ENCODE measurements at regions not wholly inside any gene's neighbourhood (a gene's known extent, or its start where the extent isn't known, plus 50 kb on each side); places are given as distances from the start of the nearest gene placed in this dataset.

GRCh38 chr20:39277185-39277584 is 315.0 kb downstream of the DHX35 start:
- DNase-seq: no peak

GRCh38 chr20:39270837-39271604 is 308.9 kb downstream of the DHX35 start:
- DNase-seq: no peak

GRCh38 chr20:39269493-39270217 is 307.5 kb downstream of the DHX35 start:
- DNase-seq: no peak

DNA sequence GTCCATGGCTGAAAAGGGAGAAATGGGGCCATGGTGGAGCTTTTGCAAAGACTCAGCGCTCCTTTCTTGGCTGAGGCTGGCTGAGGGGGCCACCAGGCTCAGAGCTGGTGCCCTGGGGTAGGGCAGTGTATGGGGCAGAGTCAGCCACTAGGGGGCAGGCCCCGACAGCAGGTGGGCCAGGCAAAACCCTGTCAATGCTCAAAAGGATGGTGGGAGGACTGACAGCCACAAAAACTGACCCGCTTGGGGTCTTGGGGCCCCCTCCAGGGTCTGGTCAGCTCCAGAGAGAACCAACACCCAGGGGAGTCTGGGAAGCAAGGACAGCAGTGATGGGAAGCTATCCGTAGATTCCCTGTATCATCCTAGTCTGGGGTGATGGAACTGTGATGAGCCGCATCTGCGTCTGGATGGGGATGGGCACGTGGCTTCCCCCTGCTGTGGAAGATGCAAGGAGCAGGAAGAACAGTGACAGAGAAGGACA is 306.9 kb downstream of the DHX35 start:
- DNase-seq: no peak

GRCh38 chr20:39268491-39268951 is 306.4 kb downstream of the DHX35 start:
- no peak for DNase-seq

- no peak for DNase-seq
Observed at GRCh38 chr20:39266989-39267388, 304.8 kb downstream of the DHX35 start.

GRCh38 chr20:39264506-39265172 is 302.5 kb downstream of the DHX35 start:
- peak; percentile 53 for DNase-seq

DNA sequence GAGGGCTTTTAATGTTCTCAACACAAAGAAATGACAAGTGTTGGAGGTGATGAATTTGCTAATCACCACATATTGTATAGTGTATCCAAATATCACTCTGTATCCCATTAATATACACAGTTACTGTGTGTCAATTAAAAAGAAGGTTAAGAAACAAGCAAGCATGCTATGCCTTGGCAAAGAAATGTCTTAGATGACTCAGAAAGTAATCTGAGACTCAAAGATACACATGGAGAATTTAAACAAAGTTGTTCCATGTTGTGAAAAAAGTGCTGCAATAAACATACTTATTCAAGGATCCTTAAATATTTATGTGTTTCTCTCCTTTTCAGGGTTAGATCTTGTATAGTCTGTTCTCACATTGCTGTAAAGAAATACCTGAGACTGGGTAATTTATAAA is 300.9 kb downstream of the DHX35 start:
- no peak for DNase-seq

DNA sequence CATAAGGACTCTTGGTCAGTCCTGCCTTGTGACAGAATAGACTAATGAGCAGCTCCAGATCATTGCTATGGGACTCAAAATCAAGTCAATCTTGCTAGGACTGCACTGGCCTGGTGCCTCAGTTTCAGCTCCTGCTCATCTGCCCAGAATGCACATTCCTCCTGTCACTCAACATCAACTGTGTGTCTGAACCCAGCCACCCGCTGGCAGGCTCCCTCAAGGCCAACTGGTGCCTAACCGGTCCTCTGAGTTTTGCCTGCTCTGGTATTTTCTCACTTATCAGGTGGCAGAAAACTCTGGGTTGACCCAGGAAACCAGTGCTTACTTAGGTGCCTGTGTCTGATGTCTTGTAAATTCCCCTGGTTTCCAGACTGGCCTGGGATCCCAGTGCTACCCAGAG is 297.7 kb downstream of the DHX35 start:
- DNase-seq: no peak

GRCh38 chr20:39259010-39259803 is 297.1 kb downstream of the DHX35 start:
- peak; percentile 4 for DNase-seq

GRCh38 chr20:39258253-39258652 is 296.1 kb downstream of the DHX35 start:
- no peak for DNase-seq

- DNase-seq: no peak
Observed at GRCh38 chr20:39253051-39253755, 291.1 kb downstream of the DHX35 start.

DNA sequence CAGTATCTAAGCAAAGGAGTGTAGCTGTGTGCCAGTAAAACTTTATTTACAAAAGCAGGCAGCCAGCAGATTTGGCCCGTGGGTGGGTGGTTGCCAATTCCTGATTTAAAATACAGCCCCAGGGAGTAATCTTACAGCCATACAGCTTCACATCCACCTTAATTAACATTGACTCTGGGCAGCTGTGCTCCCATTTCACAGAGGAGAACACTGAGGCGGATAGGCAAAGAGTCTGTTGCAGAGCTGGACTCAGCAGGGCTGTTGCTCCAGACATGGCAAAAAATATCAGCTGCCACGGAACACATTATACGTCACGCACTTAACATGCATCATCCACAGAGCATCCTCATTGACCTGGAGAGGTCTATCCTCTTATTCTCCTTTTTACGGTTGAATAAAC is 289.9 kb downstream of the DHX35 start:
- no peak for DNase-seq

- no peak for DNase-seq
Observed at GRCh38 chr20:39249798-39250197, 287.7 kb downstream of the DHX35 start.

GRCh38 chr20:39248862-39249485 is 286.8 kb downstream of the DHX35 start:
- DNase-seq: no peak

- no peak for DNase-seq
Observed at GRCh38 chr20:39248171-39248861, 286.2 kb downstream of the DHX35 start.

DNA sequence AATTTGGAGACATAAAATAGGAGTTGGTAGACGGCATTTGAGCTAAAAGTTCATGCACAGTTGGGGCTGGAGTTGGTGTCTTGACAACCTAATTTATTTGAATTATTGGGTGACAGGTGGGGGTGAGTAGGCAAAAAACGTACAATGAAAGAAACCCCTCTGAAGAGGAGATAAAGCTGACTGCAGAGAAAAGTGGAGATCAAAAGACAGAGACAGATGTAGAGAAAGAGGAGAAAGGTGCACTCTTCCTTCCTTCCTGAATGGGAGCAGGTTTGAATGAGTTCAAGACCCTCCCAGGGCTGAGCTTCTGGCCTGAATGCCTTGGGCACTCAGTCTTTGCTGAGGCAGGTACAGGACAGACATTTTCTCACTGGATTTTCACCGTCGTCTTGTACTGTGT is 284.3 kb downstream of the DHX35 start:
- DNase-seq: no peak

- no peak for DNase-seq
Observed at GRCh38 chr20:39245685-39246311, 283.7 kb downstream of the DHX35 start.

DNA sequence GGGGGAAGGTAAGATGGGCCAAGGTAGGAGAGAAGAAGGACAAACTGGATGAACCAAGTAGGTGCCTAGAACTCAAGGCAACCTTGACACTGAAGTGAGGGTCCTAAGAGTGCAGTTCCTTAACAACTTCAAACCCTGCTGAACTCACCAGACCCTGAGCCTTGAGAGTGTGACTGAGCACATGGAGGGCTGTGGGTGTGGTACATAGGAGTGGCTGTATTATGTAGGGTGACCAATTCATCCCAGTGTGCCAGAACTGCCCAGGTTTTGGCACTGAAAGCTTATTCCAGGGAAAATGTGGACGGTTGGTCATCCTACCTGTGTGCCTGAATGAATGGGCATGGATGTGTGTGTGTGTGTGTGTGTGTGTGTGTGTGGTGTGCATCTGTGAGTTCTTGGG is 281.8 kb downstream of the DHX35 start:
- DNase-seq: no peak

DNA sequence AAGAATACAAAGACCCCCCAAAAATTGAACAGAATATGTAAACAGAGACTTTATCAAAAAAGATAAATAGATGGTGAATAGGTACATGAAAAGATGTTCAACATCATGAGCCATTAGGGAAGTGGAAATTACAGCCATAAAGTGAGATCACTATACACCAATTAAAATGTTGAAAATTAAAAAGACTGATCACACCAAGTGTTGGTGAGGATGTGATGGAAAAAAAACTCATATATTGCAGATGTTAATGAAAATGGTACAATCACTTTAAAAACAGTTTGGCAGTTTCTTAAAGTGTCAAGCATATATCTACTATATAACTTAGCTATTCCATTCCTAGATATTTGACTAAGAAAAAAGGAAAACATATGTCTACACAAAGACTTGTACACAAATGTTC is 280.5 kb downstream of the DHX35 start:
- DNase-seq: no peak
